Right atrium auricular region (tissue), 2 donors: ENCODE measurements at regions not wholly inside any gene's neighbourhood (a gene's known extent, or its start where the extent isn't known, plus 50 kb on each side); places are given as distances from the start of the nearest gene placed in this dataset.

Source experiments
- DNase-seq: peaks from one replicate; pipeline ENCODE4 v3.0.0-alpha.2; 2019; ENCODE audit warnings: low spot score
- H3K27ac ChIP-seq, 2 donors: fragments of 200-600 bp; sonication (generic); 1 replicate in 1 of 2; 2 replicates in 1 of 2; pipeline ENCODE4 v1.5.1; 2016 to 2019
- H3K27me3 ChIP-seq, 2 donors: fragments of 200-600 bp; sonication (generic); one replicate each; pipeline versions ENCODE4 v1.5.1 to v1.6.0; 2017 to 2019
- H3K36me3 ChIP-seq: fragments of 200-600 bp; sonication (generic); one replicate; pipeline ENCODE4 v1.5.1; 2016
- H3K4me1 ChIP-seq, 2 donors: fragments of 200-600 bp; sonication (generic); one replicate each; pipeline versions ENCODE4 v1.5.1 to v1.6.0; 2017 to 2019
- H3K4me3 ChIP-seq, 2 donors: fragments of 200-600 bp; sonication (generic); 1 replicate in 1 of 2; 2 replicates in 1 of 2; pipeline ENCODE4 v1.5.1; 2017 to 2019; ENCODE audit warnings: mild to moderate bottlenecking in 1 of 2, moderate library complexity in 1 of 2
- H3K9me3 ChIP-seq, 2 donors: fragments of 200-600 bp; sonication (generic); one replicate each; pipeline ENCODE4 v1.5.1; 2019
- TF ChIP-seq, protein P1 (sequence below), 2 donors: fragments of 200-600 bp; sonication (generic); IDR thresholded peaks; one replicate each; pipeline ENCODE4 v1.5.1; 2019; ENCODE audit warnings: antibody characterized with exemption in 2 of 2

DNA sequence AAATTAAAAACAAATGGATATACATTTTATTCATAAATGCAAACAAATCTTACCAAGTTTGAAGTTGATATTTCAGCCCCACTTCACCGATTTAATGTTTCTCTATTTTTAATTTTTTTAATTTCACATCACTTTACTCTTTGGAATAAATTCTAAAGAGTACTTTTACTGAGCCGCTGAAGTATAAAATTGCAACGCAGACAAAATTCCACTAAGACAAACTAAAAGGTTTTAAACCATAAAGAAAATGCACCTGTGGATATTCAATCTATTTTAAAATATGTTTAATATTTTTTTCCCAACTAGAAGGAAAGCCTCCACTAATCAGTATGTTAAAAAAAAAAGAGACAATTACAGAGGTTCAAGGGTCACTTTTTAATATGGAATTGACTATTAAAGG lies 1073.9 kb upstream of the CRIM1 start:
- no peak overlapping the region for H3K4me3 ChIP-seq
- H3K9me3 ChIP-seq, result no peaks in the 10 kb centered on the region
- no peak for DNase-seq
- H3K4me1 ChIP-seq, result no peaks in the 10 kb centered on the region
- H3K27me3 ChIP-seq, result no peaks in the 10 kb centered on the region
- H3K27ac ChIP-seq, result no peak overlapping the region
- H3K36me3 ChIP-seq, result no peaks in the 10 kb centered on the region
- TF ChIP-seq, protein P1, sequence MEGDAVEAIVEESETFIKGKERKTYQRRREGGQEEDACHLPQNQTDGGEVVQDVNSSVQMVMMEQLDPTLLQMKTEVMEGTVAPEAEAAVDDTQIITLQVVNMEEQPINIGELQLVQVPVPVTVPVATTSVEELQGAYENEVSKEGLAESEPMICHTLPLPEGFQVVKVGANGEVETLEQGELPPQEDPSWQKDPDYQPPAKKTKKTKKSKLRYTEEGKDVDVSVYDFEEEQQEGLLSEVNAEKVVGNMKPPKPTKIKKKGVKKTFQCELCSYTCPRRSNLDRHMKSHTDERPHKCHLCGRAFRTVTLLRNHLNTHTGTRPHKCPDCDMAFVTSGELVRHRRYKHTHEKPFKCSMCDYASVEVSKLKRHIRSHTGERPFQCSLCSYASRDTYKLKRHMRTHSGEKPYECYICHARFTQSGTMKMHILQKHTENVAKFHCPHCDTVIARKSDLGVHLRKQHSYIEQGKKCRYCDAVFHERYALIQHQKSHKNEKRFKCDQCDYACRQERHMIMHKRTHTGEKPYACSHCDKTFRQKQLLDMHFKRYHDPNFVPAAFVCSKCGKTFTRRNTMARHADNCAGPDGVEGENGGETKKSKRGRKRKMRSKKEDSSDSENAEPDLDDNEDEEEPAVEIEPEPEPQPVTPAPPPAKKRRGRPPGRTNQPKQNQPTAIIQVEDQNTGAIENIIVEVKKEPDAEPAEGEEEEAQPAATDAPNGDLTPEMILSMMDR (IDR thresholded peaks at IDR 0.05), result no peak

DNA sequence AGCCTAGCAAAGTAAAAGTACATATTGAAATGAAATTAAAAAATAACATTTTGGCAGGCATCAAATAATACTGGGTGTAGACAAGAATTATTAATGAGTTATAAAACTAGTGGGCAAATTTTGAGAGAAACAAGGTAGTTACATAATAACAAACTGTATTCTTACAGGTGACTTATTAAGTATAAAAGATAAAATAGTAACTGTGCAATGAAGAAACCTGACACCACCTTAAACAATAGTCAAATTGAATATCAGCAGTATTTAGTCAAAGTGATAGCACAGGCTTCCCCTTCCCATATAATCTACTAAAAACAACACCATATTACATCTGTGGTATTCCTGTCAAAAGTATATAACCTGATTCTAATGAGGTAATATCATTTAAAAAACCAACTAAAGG lies 1099.8 kb upstream of the CRIM1 start:
- H3K9me3 ChIP-seq, result no peaks in the 10 kb centered on the region
- no peaks in the 10 kb centered on the region for H3K4me1 ChIP-seq
- H3K4me3 ChIP-seq, result no peak overlapping the region
- no peaks in the 10 kb centered on the region for H3K27me3 ChIP-seq
- TF ChIP-seq, protein P1 (IDR thresholded peaks at IDR 0.05), result no peak
- no peak for DNase-seq
- H3K27ac ChIP-seq, result no peak overlapping the region
- H3K36me3 ChIP-seq, result no peaks in the 10 kb centered on the region

DNA sequence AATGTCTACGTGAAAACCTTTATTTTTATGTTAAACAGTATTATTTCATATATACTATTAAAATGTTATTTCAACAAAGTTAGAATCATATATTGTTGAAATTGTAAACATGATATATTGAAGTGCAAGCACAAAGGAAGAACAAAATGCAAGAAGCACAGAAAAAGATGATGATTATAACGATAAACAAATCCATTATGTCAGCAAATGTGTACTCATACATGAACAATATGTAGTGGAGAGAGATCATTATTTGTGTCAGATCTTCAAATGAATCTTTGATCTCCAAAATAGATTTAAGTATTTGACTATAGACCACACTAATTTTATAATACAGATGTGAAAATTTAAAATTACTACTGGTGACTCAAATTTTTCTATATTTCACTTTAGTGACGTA lies 1104.4 kb upstream of the CRIM1 start:
- no peaks in the 10 kb centered on the region for H3K36me3 ChIP-seq
- TF ChIP-seq, protein P1 (IDR thresholded peaks at IDR 0.05), result no peak
- no peaks in the 10 kb centered on the region for H3K27me3 ChIP-seq

DNA sequence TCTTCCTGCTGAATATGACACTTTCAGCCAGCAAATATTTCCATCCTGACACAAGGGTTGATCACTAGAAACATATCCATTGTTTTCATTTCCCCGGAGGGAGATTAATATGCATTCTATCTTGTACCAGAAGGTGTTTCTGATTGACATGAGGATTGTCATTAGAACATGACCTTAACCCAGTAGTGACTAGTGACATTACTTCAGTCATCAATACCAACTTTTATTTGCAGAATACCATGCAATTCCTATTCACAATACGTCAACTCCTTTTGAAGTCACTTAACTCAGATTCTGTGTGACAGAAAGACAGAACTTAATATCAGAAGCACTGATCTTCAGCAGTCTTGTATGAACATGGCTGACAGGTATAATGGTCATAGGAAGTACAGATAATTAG lies 1108.9 kb upstream of the CRIM1 start:
- Histone ChIP-seq H3K4me1 (no peaks in the 10 kb centered on the region), H3K4me3 (no peak overlapping the region), H3K27me3 (no peaks in the 10 kb centered on the region), H3K9me3 (no peaks in the 10 kb centered on the region), H3K36me3 (no peaks in the 10 kb centered on the region), H3K27ac (no peak overlapping the region)
- DNase-seq, result no peak
- TF ChIP-seq, protein P1 (IDR thresholded peaks at IDR 0.05), result no peak

More for the DNA sequence above, 1104.4 kb upstream of the CRIM1 start:
- Histone ChIP-seq H3K4me1 (no peaks in the 10 kb centered on the region), H3K9me3 (no peaks in the 10 kb centered on the region), H3K27ac (no peak overlapping the region), H3K4me3 (no peak overlapping the region)
- no peak for DNase-seq

DNA sequence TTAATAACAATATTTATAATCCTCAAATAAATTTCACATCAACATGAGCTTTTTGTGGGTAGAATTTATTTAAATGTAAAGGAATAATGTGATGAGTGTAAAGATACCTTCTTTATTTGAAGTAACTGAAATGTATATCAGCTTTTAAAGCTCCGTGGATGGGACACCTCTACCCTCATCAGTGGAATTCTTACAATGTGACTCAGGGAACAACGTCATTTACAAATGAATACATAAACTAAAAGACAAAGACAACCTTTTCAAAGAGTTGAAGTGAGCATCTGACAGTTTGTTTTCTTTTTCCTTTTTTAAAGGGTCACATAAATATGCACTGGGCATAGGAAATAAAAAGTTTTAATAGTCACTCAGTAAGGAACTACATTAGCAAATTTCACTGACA lies 1127.0 kb upstream of the CRIM1 start:
- no peak overlapping the region for H3K4me3 ChIP-seq
- H3K4me1 ChIP-seq, result no peaks in the 10 kb centered on the region
- H3K27ac ChIP-seq, result no peak overlapping the region
- peaks cover 0 to 6% of the 10 kb centered on the region in 2 donors for H3K9me3 ChIP-seq
- TF ChIP-seq, protein P1 (IDR thresholded peaks at IDR 0.05), result no peak
- no peaks in the 10 kb centered on the region for H3K36me3 ChIP-seq
- H3K27me3 ChIP-seq, result no peaks in the 10 kb centered on the region
- no peak for DNase-seq

DNA sequence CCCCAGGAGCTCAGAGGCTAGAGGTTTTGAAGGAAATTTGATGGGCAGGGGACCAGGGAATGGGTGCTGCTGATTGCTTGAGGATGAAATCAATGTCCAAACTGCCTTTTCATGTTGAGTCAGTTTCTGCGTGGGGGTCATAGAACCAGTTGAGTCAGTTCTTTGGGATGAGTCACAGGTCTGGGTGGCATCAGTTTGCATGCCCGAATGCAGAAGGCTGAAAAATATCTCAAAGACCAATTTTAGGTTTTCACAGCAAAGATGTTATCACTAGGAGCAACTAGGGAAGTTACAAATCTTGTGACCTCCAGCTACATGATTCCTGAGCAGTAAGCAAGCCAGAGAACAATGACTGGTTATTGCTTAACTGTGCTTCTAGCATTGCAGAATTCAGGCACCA lies 1135.1 kb upstream of the CRIM1 start:
- H3K27me3 ChIP-seq, result no peaks in the 10 kb centered on the region
- peaks cover 0 to 10% of the 10 kb centered on the region in 2 donors for H3K9me3 ChIP-seq
- no peaks in the 10 kb centered on the region for H3K4me1 ChIP-seq
- H3K27ac ChIP-seq, result no peak overlapping the region
- no peak for DNase-seq
- H3K36me3 ChIP-seq, result no peaks in the 10 kb centered on the region
- no peak overlapping the region for H3K4me3 ChIP-seq
- TF ChIP-seq, protein P1 (IDR thresholded peaks at IDR 0.05), result no peak
